KMS-11 (cell line): ENCODE measurements at regions not wholly inside any gene's neighbourhood (a gene's known extent, or its start where the extent isn't known, plus 50 kb on each side); places are given as distances from the start of the nearest gene placed in this dataset.

Experiments used
- H2AFZ ChIP-seq: fragments of 200-600 bp; sonication (generic); 2 replicates; pipeline ENCODE4 v1.6.1; 2016; ENCODE audit warnings: antibody characterized with exemption, mixed run types, low read depth
- H3K27ac ChIP-seq: fragments of 200-600 bp; sonication (generic); 2 replicates; pipeline ENCODE4 v1.6.1; 2016; ENCODE audit warnings: mild to moderate bottlenecking, mixed run types
- H3K27me3 ChIP-seq: fragments of 200-600 bp; sonication (generic); 2 replicates; pipeline ENCODE4 v1.6.1; 2017; ENCODE audit warnings: mild to moderate bottlenecking, low read depth, mixed run types, moderate library complexity; ENCODE audit not compliant: insufficient read depth
- H3K36me3 ChIP-seq: fragments of 200-600 bp; sonication (generic); 2 replicates; pipeline ENCODE4 v1.6.1; 2017; ENCODE audit warnings: mild to moderate bottlenecking, mixed run types; ENCODE audit not compliant: insufficient read depth
- H3K4me1 ChIP-seq: fragments of 200-600 bp; sonication (generic); 2 replicates; pipeline ENCODE4 v1.6.1; 2016; ENCODE audit warnings: mild to moderate bottlenecking, low read depth, mixed run types; ENCODE audit not compliant: poor library complexity, severe bottlenecking
- H3K4me2 ChIP-seq: fragments of 200-600 bp; sonication (generic); 2 replicates; pipeline ENCODE4 v1.7.0; 2016; ENCODE audit warnings: mild to moderate bottlenecking, mixed run types
- H3K4me3 ChIP-seq: fragments of 200-600 bp; sonication (generic); IDR thresholded peaks from 2 replicates; pipeline ENCODE4 v1.6.1; 2017; ENCODE audit warnings: low read depth, low read length, mixed read lengths; ENCODE audit not compliant: insufficient read depth
- H3K79me2 ChIP-seq: fragments of 200-600 bp; sonication (generic); 2 replicates; pipeline ENCODE4 v1.6.1; 2016; ENCODE audit warnings: low read depth, mixed run types; ENCODE audit not compliant: insufficient read depth
- H3K9ac ChIP-seq: fragments of 200-600 bp; sonication (generic); 2 replicates; pipeline ENCODE4 v1.6.1; 2016; ENCODE audit warnings: mild to moderate bottlenecking, mixed run types
- H4K20me1 ChIP-seq: fragments of 200-600 bp; sonication (generic); 2 replicates; pipeline ENCODE4 v1.6.1; 2016; ENCODE audit warnings: mild to moderate bottlenecking, mixed run types; ENCODE audit not compliant: insufficient read depth
- TF ChIP-seq, protein P1 (sequence below): fragments of 200-600 bp; sonication (generic); conservative IDR thresholded peaks from 2 replicates; pipeline ENCODE4 v1.6.1; 2017; ENCODE audit warnings: low read depth, mild to moderate bottlenecking, antibody characterized with exemption, low read length, moderate library complexity, mixed read lengths

DNA sequence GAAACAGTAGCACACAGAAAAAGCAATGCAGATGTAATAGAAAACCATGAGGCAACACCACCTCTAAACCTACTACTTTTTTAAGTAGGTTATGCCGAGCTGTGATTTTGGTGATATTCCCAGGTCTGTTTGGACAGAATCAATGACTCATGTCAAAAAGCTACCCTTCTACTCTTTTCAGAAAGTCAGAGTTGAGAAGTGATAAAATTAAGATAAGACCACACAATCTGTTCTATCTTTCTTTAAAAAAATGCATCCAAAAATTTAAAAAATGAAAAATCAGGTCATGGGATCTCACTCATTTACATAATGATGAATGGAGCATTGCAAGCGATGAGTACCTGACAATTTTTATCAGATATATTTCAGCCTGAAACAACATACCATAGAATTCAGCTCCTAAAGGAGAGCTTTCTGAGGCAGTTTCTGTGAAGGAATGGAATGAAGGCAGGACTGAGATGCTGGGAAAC is 826.3 kb downstream of the BCL11A start:
- Histone ChIP-seq H3K4me2 (no peak overlapping the region), H3K79me2 (no peaks in the 10 kb centered on the region), H3K9ac (no peak overlapping the region), H2AFZ (no peak overlapping the region), H3K4me3 (no peak overlapping the region), H3K36me3 (no peaks in the 10 kb centered on the region), H4K20me1 (no peaks in the 10 kb centered on the region), H3K27ac (no peak overlapping the region), H3K27me3 (no peaks in the 10 kb centered on the region), H3K4me1 (no peaks in the 10 kb centered on the region)
- TF ChIP-seq, protein P1, sequence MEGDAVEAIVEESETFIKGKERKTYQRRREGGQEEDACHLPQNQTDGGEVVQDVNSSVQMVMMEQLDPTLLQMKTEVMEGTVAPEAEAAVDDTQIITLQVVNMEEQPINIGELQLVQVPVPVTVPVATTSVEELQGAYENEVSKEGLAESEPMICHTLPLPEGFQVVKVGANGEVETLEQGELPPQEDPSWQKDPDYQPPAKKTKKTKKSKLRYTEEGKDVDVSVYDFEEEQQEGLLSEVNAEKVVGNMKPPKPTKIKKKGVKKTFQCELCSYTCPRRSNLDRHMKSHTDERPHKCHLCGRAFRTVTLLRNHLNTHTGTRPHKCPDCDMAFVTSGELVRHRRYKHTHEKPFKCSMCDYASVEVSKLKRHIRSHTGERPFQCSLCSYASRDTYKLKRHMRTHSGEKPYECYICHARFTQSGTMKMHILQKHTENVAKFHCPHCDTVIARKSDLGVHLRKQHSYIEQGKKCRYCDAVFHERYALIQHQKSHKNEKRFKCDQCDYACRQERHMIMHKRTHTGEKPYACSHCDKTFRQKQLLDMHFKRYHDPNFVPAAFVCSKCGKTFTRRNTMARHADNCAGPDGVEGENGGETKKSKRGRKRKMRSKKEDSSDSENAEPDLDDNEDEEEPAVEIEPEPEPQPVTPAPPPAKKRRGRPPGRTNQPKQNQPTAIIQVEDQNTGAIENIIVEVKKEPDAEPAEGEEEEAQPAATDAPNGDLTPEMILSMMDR = no peak

DNA sequence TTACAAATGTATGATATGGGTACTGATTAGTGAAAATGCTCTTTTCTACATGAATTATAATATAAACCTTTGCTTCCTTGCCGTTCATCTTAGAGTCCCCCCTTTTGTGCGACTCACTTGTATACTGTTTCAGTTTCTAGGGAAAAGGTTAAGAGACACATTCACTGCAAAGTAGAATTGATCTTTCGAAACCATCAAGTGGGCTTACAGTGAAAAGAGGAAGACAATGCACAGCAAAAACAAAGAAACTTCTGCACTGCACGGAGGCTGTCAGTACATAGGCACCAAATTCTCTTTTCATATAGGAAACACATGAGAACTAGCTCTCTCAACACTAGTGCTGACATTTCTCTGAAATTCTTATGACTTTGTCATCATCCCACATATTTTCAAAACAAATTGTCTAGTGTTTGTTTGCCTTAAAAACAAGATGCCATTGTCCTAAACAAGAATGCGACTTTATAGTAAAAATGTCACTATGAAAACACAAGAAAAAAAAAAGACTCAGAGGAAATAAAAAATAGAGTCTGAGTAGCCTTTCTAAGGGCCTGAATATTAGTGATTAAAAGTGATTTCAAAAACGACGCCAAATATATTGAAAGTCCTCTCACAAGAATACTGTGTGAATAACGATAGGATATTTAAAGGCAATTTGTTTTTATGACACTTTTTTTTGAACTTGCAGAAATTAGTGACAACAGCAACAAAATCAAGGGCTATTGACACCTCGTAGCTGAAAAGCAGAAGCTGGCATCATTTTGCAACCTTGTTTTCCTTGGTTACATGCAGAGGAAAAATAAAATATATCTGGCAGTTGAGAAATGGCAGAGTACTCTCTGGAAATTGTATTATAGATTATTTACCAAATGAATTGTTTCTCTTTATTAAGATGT is 827.0 kb downstream of the BCL11A start:
- Histone ChIP-seq H3K27ac (no peak overlapping the region), H3K27me3 (no peaks in the 10 kb centered on the region), H3K36me3 (no peaks in the 10 kb centered on the region), H2AFZ (no peak overlapping the region), H3K9ac (no peak overlapping the region), H4K20me1 (no peaks in the 10 kb centered on the region), H3K79me2 (no peaks in the 10 kb centered on the region), H3K4me1 (no peaks in the 10 kb centered on the region), H3K4me2 (no peak overlapping the region), H3K4me3 (no peak overlapping the region)
- TF ChIP-seq, protein P1 = no peak

DNA sequence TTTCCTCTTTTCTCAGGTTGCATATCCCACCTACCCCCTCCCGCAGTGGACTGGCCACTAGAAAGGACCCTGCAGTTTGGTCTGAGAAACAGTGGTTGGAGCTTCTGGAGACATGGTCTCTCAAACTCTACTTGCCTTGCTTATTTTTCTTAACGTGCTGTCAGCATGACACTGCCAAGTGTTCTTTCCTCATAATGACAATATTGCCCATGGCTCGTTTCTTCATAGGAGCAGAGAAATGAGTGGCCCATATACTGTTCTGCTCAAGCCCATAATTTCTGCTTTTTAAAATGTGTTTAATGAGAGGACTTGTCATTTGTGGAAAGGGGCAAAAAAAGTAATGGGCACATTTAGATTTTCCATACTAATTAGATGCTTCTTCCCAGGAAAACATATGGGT is 828.7 kb downstream of the BCL11A start:
- Histone ChIP-seq H3K27me3 (no peaks in the 10 kb centered on the region), H3K27ac (no peak overlapping the region), H2AFZ (no peak overlapping the region), H4K20me1 (no peaks in the 10 kb centered on the region), H3K9ac (no peak overlapping the region), H3K79me2 (no peaks in the 10 kb centered on the region), H3K4me2 (no peak overlapping the region), H3K36me3 (no peaks in the 10 kb centered on the region), H3K4me1 (no peaks in the 10 kb centered on the region), H3K4me3 (no peak overlapping the region)
- TF ChIP-seq, protein P1 = no peak

DNA sequence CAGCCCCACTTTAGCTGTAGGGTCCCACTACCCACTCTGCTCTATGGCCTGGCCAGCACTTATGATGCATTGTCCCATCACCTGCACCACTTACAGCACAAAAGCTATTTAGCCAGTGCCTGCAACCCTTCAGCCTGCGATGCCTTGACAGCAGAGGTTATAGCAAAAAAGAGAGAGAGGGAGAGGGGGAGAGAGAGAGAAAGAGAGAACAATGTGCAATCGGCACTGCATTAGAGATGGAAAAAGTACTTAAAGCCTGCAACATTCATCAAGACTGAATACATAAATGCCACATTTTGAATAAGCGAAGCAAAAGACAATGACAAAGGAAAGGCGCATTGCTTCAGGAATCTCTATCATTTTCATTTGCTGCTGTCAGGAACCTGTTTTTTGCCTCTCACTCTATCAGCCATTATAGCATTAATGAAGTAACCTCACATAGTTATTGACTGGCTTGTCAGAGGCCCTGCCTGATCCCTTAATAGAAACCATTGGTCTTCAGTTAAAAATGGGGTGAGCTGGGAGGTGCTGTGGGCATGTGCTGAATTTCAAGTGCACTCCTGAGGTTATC is 833.1 kb downstream of the BCL11A start:
- Histone ChIP-seq H3K4me2 (no peak overlapping the region), H3K9ac (no peak overlapping the region), H4K20me1 (no peaks in the 10 kb centered on the region), H3K27me3 (no peaks in the 10 kb centered on the region), H3K27ac (no peak overlapping the region), H3K4me3 (no peak overlapping the region), H3K79me2 (no peaks in the 10 kb centered on the region), H3K4me1 (no peaks in the 10 kb centered on the region), H2AFZ (no peak overlapping the region), H3K36me3 (no peaks in the 10 kb centered on the region)
- TF ChIP-seq, protein P1 = no peak
